B cell (primary cell): ENCODE measurements at regions not wholly inside any gene's neighbourhood (a gene's known extent, or its start where the extent isn't known, plus 50 kb on each side); places are given as distances from the start of the nearest gene placed in this dataset.
"Not testable (repeated sequence)": the region's sequence is repeated elsewhere in the genome, so short reads cannot be mapped to it uniquely, and the experiment has no call there.

Source experiments
- ATAC-seq: fragments of 200-7000 bp; cut with Tn5 transposase; one replicate; pipeline ENCODE4 v1.10.0; 2021; ENCODE audit warnings: low read depth, mild to moderate bottlenecking, moderate number of reproducible peaks, moderate library complexity
- CTCF ChIA-PET: fragments of 350-600 bp; sonication (Branson Sonifier 250); formaldehyde crosslinking; loops from one replicate; lab custom pipeline; 2021; ENCODE audit warnings: antibody characterized with exemption, inconsistent platforms; lab: Charles Lee
- POLR2A ChIA-PET: fragments of 350-600 bp; sonication (Branson Sonifier 250); formaldehyde crosslinking; loops from one replicate; lab custom pipeline; 2021; ENCODE audit warnings: antibody characterized with exemption; lab: Charles Lee
- DNase-seq: peaks from one replicate; pipeline ENCODE4 v3.0.0; 2013
- H2AFZ ChIP-seq: 2 replicates; pipeline ENCODE4 v1.6.1; 2012; ENCODE audit warnings: mild to moderate bottlenecking, low read depth, low read length; ENCODE audit not compliant: insufficient read depth, poor library complexity, severe bottlenecking
- H3K27ac ChIP-seq, 2 donors: 1 replicate in 1 of 2; 2 replicates in 1 of 2; pipeline ENCODE4 v1.5.1; 2012 to 2013; ENCODE audit warnings: low read length in 2 of 2, mild to moderate bottlenecking in 2 of 2, moderate library complexity in 1 of 2
- H3K27me3 ChIP-seq, 4 experiments: fragments of 200-600 bp in 1 of 4; sonication (generic) in 1 of 4; replicated peaks in 1 of 4; 1 replicate in 2 of 4; 2 replicates in 2 of 4; pipeline versions ENCODE4 v1.6.1 to v1.7.0; 2013 to 2016; ENCODE audit warnings: low read length in 3 of 4, mild to moderate bottlenecking in 2 of 4, mixed read lengths in 1 of 4, moderate library complexity in 1 of 4; ENCODE audit not compliant: insufficient read depth in 4 of 4, control insufficient read depth in 3 of 4; ENCODE audit errors: control extremely low read depth in 1 of 4
- H3K36me3 ChIP-seq, 2 experiments: replicated peaks in 1 of 2; 1 replicate in 1 of 2; 2 replicates in 1 of 2; pipeline versions ENCODE4 v1.6.1 to v1.7.1; 2013; ENCODE audit warnings: low read length in 1 of 2; ENCODE audit not compliant: insufficient read depth in 2 of 2, control insufficient read depth in 1 of 2; ENCODE audit errors: control extremely low read depth in 1 of 2, extremely low read depth in 1 of 2
- H3K4me1 ChIP-seq, 2 donors: fragments of 200-600 bp in 1 of 2; sonication (generic) in 1 of 2; 1 replicate in 1 of 2; 2 replicates in 1 of 2; pipeline versions ENCODE4 v1.5.1 to v1.6.1; 2013 to 2017; ENCODE audit warnings: low read length in 2 of 2; ENCODE audit not compliant: control insufficient read depth in 2 of 2, insufficient read depth in 2 of 2
- H3K4me2 ChIP-seq: replicated peaks from 2 replicates; pipeline ENCODE3; 2012; ENCODE audit warnings: mild to moderate bottlenecking, low read depth, low read length; ENCODE audit not compliant: poor library complexity, severe bottlenecking
- H3K4me3 ChIP-seq, 5 experiments: fragments of 200-600 bp in 1 of 5; sonication (generic) in 1 of 5; 1 replicate in 3 of 5; 2 replicates in 2 of 5; pipeline versions ENCODE4 v1.5.1 to v1.7.0; 2011 to 2016; ENCODE audit warnings: low read length in 4 of 5, mild to moderate bottlenecking in 4 of 5, low read depth in 2 of 5, control low read depth in 1 of 5, moderate library complexity in 1 of 5; ENCODE audit not compliant: insufficient read depth in 1 of 5; ENCODE audit errors: control extremely low read depth in 1 of 5, extremely low read depth in 1 of 5
- H3K79me2 ChIP-seq: fragments of 200-600 bp; sonication (generic); one replicate; pipeline ENCODE4 v1.6.0; 2016; ENCODE audit warnings: low read length; ENCODE audit not compliant: control insufficient read depth, insufficient read depth
- H3K9ac ChIP-seq: fragments of 200-600 bp; sonication (generic); 2 replicates; pipeline ENCODE4 v1.6.1; 2017; ENCODE audit warnings: mild to moderate bottlenecking, low read length, moderate library complexity
- H3K9me3 ChIP-seq, 3 donors: one replicate each; pipeline versions ENCODE4 v1.6.1 to v1.7.1; 2013; ENCODE audit warnings: low read length in 2 of 3; ENCODE audit not compliant: control insufficient read depth in 2 of 3, insufficient read depth in 1 of 3; ENCODE audit errors: control extremely low read depth in 1 of 3
- H4K20me1 ChIP-seq: 2 replicates; pipeline ENCODE4 v1.6.0; 2012; ENCODE audit warnings: mild to moderate bottlenecking, low read length; ENCODE audit not compliant: insufficient read depth, control insufficient read depth, poor library complexity, severe bottlenecking
- H3K27ac Mint-ChIP-seq: one replicate; pipeline ENCODE4 v1.8.0; 2021; ENCODE audit warnings: mixed read lengths
- H3K27me3 Mint-ChIP-seq: one replicate; pipeline ENCODE4 v1.8.0; 2021; ENCODE audit warnings: mixed read lengths
- H3K4me1 Mint-ChIP-seq: one replicate; pipeline ENCODE4 v1.8.0; 2021; ENCODE audit warnings: mixed read lengths
- H3K4me3 Mint-ChIP-seq: one replicate; pipeline ENCODE4 v1.8.0; 2021; ENCODE audit warnings: mixed read lengths
- H3K9me3 Mint-ChIP-seq: one replicate; pipeline ENCODE4 v1.8.0; 2022; ENCODE audit warnings: mixed read lengths; ENCODE audit not compliant: insufficient read depth
- WGBS: methylation state at CpG from one replicate; pipeline ENCODE4 v1.1.5; 2013; ENCODE audit warnings: missing lambda C conversion rate; ENCODE audit not compliant: insufficient coverage; 5-methylcytosine and 5-hydroxymethylcytosine counted together
- intact Hi-C: fragments of 100-400 bp; cut with micrococcal nuclease; formaldehyde crosslinking; loops from one replicate; pipeline ENCODE4 v1.10.0; 2022
- TF ChIP-seq, protein P1 (sequence below): fragments of 200-600 bp; IDR thresholded peaks from one replicate; pipeline ENCODE4 v1.8.0; 2022; ENCODE audit warnings: antibody characterized with exemption, mild to moderate bottlenecking

- no peaks in the 10 kb centered on the region for H3K36me3 ChIP-seq
- no peaks in the 10 kb centered on the region for H3K4me1 ChIP-seq
- H2AFZ ChIP-seq, result no peak overlapping the region
- DNase-seq, result no peak
- H3K9me3 Mint-ChIP-seq, result peaks cover 2% of the 10 kb centered on the region
- H3K4me1 Mint-ChIP-seq, result no peaks in the 10 kb centered on the region
- H3K9ac ChIP-seq, result no peak overlapping the region
- H3K79me2 ChIP-seq, result no peaks in the 10 kb centered on the region
- no peak overlapping the region for H3K4me3 Mint-ChIP-seq
- intact Hi-C loops, result no loop called here
- no peaks in the 10 kb centered on the region for H4K20me1 ChIP-seq
- H3K9me3 ChIP-seq, result peaks cover 0 to 16% (median 0%) of the 10 kb centered on the region in 3 donors
- 81% methylated on average over 17 of the region's 17 CpGs for WGBS
- no peaks in the 10 kb centered on the region for H3K27me3 ChIP-seq
- TF ChIP-seq, protein P1, sequence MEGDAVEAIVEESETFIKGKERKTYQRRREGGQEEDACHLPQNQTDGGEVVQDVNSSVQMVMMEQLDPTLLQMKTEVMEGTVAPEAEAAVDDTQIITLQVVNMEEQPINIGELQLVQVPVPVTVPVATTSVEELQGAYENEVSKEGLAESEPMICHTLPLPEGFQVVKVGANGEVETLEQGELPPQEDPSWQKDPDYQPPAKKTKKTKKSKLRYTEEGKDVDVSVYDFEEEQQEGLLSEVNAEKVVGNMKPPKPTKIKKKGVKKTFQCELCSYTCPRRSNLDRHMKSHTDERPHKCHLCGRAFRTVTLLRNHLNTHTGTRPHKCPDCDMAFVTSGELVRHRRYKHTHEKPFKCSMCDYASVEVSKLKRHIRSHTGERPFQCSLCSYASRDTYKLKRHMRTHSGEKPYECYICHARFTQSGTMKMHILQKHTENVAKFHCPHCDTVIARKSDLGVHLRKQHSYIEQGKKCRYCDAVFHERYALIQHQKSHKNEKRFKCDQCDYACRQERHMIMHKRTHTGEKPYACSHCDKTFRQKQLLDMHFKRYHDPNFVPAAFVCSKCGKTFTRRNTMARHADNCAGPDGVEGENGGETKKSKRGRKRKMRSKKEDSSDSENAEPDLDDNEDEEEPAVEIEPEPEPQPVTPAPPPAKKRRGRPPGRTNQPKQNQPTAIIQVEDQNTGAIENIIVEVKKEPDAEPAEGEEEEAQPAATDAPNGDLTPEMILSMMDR, result no peak
- H3K27ac Mint-ChIP-seq, result no peak overlapping the region
- no peaks in the 10 kb centered on the region for H3K27me3 Mint-ChIP-seq
- CTCF ChIA-PET, result no interaction called here
- no peak overlapping the region for H3K4me2 ChIP-seq
- H3K4me3 ChIP-seq, result no peak overlapping the region
- POLR2A ChIA-PET, result no interaction called here
- H3K27ac ChIP-seq, result no peak overlapping the region
- no peak for ATAC-seq
Measured at GRCh38 chr4:3634281-3634857, 102.1 kb upstream of the LRPAP1 start.

DNA sequence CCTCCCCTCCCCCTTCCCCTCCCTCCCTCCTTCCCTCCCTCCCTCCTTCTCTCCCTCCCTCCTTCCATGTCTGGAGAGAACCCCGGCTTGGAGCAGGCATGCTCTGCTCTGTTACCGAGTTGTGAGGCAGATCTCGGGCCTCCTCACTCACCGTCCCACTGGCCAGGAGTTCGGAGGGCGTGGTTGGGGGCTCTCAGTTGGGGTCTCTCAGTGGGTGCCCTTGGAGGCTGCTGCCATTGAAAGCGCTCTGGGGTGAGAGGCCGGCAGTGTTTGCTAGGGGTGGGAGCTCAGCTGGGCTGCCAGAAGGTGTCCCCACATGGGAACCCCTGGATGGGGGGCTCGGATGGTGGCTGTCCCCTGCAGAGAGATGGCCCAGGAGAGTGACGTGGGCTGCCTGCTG, 101.1 kb upstream of the LRPAP1 start:
- H3K9me3 Mint-ChIP-seq, POLR2A ChIA-PET, H3K4me1 Mint-ChIP-seq, H3K4me2 ChIP-seq, CTCF ChIA-PET, H3K27ac ChIP-seq, intact Hi-C loops, H3K27me3 Mint-ChIP-seq, H3K9ac ChIP-seq, H3K4me1 ChIP-seq, DNase-seq, H4K20me1 ChIP-seq, H3K79me2 ChIP-seq, H3K36me3 ChIP-seq, H2AFZ ChIP-seq, H3K4me3 ChIP-seq, H3K27ac Mint-ChIP-seq, H3K4me3 Mint-ChIP-seq, ATAC-seq, H3K27me3 ChIP-seq: not testable (repeated sequence)
- WGBS, result 98% methylated on average over 8 of the region's 10 CpGs
- H3K9me3 ChIP-seq, result peaks cover 0 to 16% (median 0%) of the 10 kb centered on the region in 3 donors

DNA sequence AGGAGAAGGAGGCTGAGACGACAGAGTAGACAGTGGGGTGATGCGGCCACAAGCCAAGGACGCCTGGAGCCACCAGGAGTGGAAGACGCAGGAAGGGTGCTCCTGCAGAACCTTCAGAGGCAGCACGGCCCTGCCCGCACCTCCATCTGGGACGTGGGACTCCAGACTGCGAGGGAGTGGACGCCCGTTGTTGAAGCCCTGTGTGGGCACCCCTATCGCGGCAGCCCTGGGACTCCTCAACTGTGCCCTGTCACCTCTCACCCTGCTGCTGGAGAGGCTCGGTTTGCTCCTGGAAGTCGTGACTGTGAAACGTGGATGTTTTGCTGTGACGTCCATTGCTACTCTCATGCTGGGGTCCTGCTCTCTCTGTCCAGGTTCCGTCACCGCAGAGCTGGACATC, 100.6 kb upstream of the LRPAP1 start:
- intact Hi-C loops, H3K27ac Mint-ChIP-seq: not testable (repeated sequence)
- 98% methylated on average over 12 of the region's 18 CpGs for WGBS

More for the DNA sequence above, 100.6 kb upstream of the LRPAP1 start:
- H3K4me2 ChIP-seq, H3K27ac ChIP-seq, CTCF ChIA-PET, H4K20me1 ChIP-seq, H3K27me3 Mint-ChIP-seq, H3K36me3 ChIP-seq, ATAC-seq, H3K79me2 ChIP-seq, H3K4me3 ChIP-seq, H3K4me3 Mint-ChIP-seq, DNase-seq, H3K27me3 ChIP-seq, H2AFZ ChIP-seq, H3K4me1 Mint-ChIP-seq, H3K9me3 Mint-ChIP-seq, H3K9ac ChIP-seq, POLR2A ChIA-PET, H3K4me1 ChIP-seq: not testable (repeated sequence)
- H3K9me3 ChIP-seq, result peaks cover 0 to 16% (median 0%) of the 10 kb centered on the region in 3 donors
